Urothelium cell line (cell line): ENCODE measurements at regions not wholly inside any gene's neighbourhood (a gene's known extent, or its start where the extent isn't known, plus 50 kb on each side); places are given as distances from the start of the nearest gene placed in this dataset.
A peak's percentile ranks its signal among the peaks of the same experiment; 100 is the strongest.

Experiments used
- DNase-seq: peaks from one replicate; pipeline ENCODE4 v3.0.0; 2011; ENCODE audit warnings: low spot score, mixed read lengths
- FAIRE-seq: peaks from 2 replicates; lab custom pipeline; 2011; peaks lifted over from hg19 to GRCh38; lab: Jason Lieb, UNC

DNA sequence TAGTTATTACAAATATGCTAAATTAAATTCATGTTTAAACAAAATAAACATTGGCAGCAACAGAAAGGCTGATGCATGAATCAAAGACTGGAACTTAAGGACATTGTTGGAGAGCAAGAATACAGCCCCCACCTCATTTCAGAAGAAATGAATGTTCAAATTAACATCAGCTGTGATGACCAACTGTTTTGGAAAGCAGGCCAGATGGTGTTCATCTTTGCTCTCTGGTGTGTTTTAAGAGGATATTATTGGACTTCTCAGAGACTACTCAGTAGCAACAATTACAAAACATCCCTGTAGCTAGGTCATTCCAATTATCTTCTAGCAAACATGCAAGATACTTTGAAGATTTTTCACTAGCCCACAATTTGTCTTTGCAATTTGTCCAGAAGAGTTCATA lies 118.6 kb upstream of the DOK5 start:
- FAIRE-seq (no peak), DNase-seq (no peak)

- DNase-seq (no peak), FAIRE-seq (no peak)
These were observed 113.9 kb upstream of the DOK5 start for GRCh38 chr20:54361475-54361874.

DNA sequence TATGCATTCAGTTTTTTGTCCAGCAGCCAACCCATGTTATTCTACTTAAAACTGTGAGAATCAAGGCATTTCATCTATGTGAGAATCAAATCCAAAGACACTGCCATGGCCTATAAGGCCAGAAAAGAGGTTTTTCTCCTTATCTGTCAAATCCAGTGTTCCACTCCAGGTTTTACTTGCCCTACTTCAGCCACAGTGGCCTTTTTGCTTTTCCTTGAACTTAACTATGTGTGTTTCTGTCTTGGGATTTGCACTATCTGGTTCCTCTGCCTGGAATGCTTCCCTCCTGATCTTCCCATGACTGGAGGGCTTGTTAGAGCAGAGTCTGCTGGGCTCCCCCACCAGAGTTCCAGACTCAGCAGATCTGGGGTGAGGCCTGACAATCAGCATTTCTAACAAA lies 113.1 kb upstream of the DOK5 start:
- DNase-seq: no peak
- no peak for FAIRE-seq

DNA sequence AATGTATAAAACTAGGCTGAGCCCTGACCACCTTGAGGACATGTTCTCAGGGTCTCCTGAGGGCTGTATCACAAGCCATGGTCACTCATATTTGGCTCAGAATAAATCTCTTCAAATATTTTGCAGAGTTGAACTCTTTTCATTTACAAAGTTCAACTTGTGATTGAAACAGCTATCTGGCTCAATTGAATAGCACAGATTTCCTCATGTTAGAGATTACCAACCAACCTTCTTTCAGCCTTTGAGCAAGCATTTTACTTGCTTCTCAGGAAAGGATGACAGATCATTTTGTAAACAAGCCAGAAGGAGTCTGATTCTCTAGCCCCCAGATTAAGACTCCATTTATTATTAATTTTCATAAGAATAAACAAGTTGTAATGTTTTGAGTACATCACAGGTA lies 111.0 kb upstream of the DOK5 start:
- DNase-seq: no peak

DNA sequence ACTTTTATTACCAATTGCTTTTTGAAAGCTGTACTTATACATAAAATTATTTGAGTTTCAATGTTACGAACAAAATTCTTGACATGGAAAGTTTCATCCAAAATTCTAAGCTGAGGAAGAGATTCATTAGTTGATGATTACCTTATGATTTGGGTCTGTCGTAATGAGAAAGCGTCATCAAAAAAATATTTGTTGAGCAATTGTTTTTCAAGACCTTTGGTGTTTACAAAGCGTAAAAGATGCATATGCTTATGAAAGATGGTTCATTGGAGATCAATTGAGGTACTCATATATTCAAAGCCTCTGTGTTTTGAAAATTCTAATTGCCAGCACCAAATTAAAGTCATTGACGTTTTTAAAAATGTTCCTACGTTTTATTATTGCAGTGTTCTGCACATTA lies 110.5 kb upstream of the DOK5 start:
- FAIRE-seq (no peak), DNase-seq (no peak)

More for the DNA sequence above, 111.0 kb upstream of the DOK5 start:
- FAIRE-seq: no peak

DNA sequence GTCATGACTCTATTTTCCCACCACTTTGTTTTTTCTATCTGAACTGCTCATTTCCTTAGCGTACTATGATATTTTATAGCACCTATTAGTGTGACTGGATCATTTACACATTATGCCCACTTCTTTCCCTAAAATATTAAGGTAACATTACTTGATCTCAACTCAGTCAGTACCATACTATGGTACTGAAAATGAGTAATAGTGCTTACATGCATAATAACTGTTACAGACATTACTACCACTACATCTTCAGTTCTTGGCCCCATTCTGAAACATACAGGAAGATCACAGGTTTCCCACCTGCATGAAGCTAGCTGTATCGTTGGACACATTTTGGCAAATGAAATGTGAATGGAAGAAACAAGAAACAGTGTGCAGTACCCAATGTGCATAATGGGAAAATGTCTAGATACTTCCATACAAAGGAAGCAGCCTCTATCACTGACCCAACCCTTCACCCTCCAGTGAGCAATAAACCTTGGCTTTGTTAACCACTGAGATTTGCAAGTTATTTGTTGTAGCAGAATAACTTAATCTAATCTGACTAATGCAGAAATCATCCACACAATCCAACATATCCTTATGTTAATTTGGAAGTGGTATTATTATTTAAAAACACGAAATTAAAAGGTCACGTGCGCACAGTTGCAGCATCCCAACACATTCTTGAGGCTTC lies 108.6 kb upstream of the DOK5 start:
- DNase-seq: no peak
- FAIRE-seq: peak; percentile 50

DNA sequence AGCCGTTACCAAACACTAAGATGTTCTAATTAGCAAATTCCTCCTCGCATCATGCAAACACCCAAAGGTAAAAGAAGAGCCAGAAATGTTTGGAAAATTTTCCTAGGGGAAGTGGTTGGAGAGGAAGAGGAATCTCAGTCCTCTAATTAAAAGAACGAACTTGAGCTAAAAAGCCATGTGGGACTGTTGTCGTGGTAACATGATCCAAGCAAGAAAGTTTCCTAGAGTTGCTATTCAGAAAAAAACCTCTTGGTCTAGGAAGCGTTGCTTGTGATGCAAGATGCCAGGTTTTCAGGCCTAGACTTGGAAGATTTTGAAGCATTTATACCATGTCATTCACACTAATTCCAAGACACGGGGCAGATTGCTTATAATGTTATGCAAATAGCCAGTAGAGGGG lies 106.8 kb upstream of the DOK5 start:
- FAIRE-seq: no peak

GRCh38 chr20:54372313-54372712 lies 103.1 kb upstream of the DOK5 start:
- FAIRE-seq: no peak
- no peak for DNase-seq

More for the DNA sequence above, 106.8 kb upstream of the DOK5 start:
- DNase-seq: no peak

DNA sequence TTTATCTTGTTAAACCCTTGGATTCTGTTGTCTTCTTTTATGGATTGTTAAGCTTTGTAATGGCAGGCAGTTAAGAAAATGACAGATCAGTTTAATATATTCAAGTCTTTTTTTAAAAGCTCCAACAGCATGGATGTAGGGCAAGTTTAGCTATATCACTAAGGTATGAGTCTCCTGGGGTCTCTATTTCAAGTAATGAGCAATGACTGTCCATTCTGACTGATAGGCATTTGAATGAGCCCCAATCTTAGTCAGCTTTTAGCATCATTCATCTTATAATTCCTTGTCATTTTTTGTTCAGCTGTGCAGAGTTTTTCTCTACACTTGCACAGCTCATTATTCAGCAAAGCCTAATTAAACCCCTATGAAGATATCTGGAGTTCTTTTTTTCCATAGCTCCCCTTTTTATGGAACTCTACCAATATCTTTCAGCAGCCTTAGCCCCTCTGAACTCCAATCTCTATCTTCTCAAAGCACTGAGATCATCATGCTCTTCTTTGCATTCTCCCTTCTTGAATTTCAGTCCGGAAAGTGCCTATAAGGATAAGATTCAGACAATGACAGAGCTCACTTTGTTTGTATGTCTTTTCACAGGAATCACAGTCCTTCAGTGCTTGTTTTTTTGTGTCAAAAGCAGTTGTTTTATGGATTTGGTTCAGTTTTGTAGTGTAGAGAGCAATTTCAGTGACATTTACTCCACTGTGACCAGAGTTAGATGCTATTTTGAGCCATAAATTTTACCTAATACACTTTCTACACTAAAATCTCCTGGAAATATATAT lies 97.2 kb upstream of the DOK5 start:
- no peak for FAIRE-seq
- no peak for DNase-seq

DNA sequence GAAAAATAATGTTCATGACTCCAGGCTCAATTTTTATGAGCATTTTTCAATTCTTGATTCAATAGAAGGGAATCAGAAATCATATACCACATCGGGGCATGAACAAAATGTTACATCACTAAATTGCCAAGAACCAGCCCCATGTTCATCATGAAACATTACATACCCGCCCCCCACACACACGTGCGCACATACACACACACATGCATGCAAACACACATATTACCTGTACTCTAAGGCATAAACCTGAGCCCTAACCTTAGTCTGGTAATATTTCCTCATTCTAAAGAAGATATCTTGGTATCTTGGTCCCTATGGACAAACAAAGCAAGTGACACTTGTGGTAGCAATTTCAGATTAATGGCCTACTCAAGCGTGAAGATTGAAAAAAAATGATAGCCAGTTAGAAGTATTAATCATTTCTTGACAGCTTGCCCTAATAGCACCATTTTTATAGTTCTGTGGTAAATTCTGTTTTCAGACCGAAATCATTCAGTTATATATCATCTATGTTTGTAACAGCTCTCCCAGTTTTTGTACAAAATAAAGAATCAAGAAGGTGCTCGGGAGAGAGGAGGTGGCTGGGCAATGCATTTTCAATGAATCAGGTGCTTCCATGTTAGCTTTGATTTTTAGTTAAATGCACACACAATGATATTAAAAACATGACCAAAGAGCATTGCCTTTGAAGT lies 95.4 kb upstream of the DOK5 start:
- DNase-seq: no peak
- no peak for FAIRE-seq

DNA sequence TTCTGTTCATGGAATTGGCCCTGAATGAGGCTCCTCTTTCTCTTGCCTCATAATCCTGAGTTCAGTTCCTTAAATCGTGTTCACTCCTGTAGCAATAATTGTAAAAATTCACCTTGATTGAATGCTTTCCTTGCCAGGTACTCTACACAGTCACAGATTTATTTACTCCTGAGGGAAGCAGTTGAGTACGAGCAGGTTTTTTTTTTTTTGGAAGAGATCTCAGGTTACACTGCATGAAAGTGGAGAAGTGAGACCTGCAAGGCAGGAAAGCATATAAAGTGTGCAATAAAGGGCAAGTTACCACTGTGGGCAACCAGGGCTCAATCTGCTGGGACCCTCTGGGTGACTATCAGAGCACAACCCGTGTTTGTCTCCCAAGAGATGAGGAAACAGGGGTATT lies 93.0 kb upstream of the DOK5 start:
- no peak for DNase-seq
- FAIRE-seq: peak; percentile 32

- peak; percentile 96 for FAIRE-seq
- DNase-seq: no peak
These were observed 89.6 kb upstream of the DOK5 start for GRCh38 chr20:54385746-54386145.

DNA sequence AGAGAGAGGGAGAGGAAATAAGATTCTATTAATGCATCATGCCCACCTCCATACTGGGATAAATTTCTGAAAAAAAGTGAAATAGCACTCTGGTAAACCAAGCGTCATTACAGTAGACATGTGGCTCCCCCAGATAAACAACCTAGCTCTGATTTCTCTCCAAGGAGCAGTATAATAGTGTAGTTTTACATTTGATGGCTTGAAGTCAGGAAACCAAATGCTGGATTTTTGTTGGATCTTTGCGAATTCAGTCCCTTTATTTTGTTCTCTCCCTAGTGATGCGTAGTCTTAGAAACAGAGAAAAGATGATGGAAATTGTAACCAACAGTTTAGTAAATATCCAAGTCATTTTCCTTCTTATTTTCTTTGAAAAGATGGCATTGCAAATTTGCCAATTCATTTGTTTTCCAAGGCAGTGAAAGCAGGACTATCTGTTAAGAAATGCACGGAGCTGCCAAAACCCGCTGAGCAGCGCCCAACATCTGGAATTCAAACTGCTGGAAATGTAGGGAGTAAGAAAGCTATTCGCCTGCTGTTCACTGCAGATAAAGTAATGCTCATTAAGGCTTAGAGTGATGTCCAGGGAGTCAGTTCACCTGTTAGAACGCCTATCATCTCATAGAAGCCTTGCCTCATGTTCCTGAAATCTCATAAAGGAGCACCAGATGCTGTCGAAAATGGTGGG lies 85.7 kb upstream of the DOK5 start:
- DNase-seq (no peak), FAIRE-seq (peak; percentile 30)

- peak; percentile 17 for DNase-seq
- peak; percentile 65 for FAIRE-seq
These were observed 77.9 kb upstream of the DOK5 start for GRCh38 chr20:54397292-54398140.

DNA sequence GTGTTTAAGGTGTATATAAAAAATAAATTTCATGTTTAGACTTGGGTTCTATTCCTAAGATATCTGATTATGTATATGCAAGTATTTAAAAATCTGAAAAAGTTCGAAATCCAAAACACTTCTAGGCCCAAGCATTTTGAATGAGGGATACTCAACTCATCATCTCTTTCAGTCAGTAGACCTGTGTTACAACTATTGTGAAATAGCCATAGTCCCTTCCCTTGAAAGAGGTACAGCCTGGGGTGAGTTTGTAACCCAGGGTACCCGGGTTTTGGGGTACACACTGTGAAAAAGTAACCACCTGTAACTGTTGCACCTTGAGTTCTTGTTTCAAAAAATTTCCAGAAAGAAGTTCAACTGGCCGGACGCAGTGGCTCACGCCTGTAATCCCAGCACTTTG lies 76.6 kb upstream of the DOK5 start:
- no peak for DNase-seq
- no peak for FAIRE-seq

GRCh38 chr20:54405540-54405939 lies 69.9 kb upstream of the DOK5 start:
- DNase-seq (no peak), FAIRE-seq (no peak)

DNA sequence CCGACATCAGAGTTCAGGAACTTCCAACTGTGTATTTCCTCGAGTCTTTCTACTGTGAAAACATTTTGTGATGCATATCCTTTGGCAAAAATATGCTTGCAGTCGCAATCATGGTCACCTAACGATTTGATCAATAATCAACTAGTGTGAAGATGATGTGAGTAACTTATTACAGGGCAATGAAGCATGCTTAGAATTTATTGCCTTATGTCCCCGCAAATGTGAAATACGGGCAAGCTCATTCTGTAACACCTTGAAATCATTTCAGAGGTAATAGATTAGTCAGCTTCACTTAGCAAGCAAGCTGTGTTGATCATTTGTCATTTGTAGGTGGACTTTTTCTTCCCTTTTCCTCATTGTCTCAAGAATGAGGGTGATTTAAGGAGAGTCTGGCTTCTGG lies 67.9 kb upstream of the DOK5 start:
- DNase-seq: no peak
- peak; percentile 40 for FAIRE-seq

DNA sequence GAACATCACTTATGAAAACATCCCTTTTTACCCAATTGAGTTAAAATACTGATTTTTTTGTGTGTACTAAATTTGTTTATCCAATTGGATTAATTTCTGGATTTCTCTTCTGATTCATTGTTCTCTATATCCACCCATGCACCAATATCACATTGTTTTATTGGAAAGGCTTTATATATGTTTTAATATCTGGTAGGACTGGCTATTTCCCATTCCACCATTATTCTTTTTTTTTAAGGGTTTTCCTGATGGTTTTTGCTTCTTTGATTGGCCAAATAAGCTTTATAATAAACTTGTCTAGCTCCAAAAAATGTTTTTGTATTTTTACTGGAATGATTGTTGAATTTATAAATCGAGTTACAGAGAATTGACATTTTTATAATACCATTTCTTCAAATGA lies 59.4 kb upstream of the DOK5 start:
- DNase-seq (no peak), FAIRE-seq (no peak)

DNA sequence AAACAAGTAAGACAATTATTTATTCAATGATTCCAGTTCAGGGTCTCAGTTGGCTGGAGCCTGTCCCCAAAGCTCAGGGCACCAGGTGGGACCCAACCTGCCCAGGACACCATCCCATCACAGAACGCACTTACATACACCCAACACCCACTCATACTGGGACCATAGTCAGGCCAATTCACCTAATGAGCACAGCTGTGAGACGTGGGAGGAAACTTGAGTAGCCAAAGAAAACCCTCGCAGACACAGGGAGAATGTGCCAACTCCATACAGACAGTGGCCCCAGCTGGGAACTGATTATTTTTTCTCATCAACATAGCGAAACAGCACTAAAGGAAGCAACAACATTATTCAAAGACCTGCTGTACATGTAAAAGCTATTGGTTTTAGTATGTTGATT lies 58.6 kb upstream of the DOK5 start:
- peak; percentile 74 for FAIRE-seq
- no peak for DNase-seq

GRCh38 chr20:54419531-54419930 lies 55.9 kb upstream of the DOK5 start:
- no peak for DNase-seq
- no peak for FAIRE-seq
